GM18507 (cell line): ENCODE measurements at regions not wholly inside any gene's neighbourhood (a gene's known extent, or its start where the extent isn't known, plus 50 kb on each side); places are given as distances from the start of the nearest gene placed in this dataset.

Experiments
- DNase-seq: peaks from one replicate; pipeline ENCODE4 v3.0.0; 2011; ENCODE audit warnings: low read depth; ENCODE audit not compliant: insufficient read length; ENCODE audit errors: extremely low spot score
- FAIRE-seq: peaks from 2 replicates; lab custom pipeline; 2011; peaks lifted over from hg19 to GRCh38; lab: Jason Lieb, UNC

DNA sequence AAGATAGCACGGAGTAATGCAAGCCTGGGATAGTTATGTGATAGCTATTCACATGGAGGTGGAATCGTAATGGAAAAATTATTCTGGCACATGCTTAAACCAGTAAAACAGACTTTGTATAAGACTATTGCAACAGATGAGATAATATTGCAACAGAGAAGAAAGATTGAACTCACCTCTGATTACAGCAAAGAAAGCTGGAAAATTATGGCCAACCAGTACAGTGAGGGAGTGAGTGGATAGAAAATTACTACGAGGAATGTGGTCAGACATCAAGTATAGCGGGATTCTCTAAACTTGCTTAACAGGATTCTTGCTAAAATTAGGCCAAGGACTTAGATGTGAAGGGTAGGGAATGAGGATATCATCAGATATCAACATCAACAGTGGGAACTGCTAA lies 397.6 kb upstream of the KLHL1 start:
- DNase-seq: no peak
- no peak for FAIRE-seq

DNA sequence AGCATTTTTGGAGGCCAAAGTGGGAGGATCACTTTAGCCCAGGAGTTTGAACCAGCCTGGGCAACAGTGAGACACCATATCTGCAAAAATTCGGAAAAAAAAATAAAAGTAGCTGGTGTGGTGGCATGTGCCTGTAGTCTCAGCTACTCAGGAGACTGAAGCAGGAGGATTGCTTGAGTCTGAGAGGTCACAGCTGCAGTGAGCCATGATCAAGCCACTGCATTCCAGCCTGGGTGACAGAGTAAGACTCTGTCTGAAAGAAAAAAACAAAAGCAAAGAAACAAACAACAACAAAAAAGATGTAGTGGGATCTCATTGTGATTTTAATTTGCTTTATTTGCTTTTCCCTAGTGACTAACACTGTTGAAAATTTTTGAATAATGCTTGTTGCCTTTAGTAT lies 394.7 kb upstream of the KLHL1 start:
- FAIRE-seq (no peak), DNase-seq (no peak)

DNA sequence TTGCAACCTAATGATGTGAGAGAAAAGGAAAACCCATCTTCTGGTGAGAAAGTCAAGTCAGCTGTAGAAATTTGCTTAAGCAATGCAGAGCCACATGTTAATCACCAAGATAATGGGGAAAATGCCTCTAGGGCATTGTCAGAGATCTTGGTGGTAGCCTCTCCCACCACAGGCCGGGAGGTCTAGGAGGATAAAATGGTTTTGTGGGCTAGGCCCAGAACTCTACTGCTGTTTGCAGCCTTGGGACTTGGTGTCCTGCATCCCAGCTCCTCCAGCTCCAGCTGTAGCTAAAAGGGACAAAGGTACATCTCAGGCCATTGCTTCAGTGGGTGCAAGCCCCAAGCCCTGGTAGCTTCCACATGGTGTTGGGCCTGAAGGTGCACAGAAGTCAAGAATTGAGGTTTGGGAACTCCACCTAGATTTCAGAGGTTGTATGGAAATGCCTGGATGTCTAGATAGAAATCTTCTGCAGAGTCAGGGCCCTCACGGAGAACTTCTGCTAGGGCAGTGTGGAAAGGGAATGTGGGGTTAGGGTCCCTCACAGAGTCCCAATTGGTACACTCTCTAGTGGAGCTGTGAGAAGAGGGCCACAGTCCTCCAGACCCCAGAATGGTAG lies 382.2 kb upstream of the KLHL1 start:
- no peak for FAIRE-seq
- no peak for DNase-seq

DNA sequence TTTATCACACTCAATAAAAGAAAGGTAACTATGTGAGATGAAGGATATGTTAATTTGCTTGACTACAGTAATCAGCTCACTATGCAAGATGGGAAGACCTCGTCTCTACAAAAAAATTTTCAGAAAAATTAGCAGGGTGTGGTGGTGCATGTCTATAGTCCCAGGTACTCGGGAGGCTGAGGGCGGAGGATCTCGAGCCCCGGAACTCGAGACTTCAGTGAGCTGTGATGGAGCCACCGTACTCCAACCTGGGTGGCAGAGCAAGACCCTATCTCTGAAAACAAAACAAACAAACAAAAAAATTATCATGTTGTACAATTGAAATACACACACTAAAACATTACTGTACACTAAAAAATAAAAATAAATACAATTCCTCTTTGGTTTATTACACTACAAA lies 376.7 kb upstream of the KLHL1 start:
- no peak for FAIRE-seq

GRCh38 chr13:70483599-70484276 lies 375.5 kb upstream of the KLHL1 start:
- no peak for DNase-seq
- no peak for FAIRE-seq

More for the DNA sequence above, 376.7 kb upstream of the KLHL1 start:
- DNase-seq: no peak

GRCh38 chr13:70473907-70474306 lies 365.7 kb upstream of the KLHL1 start:
- FAIRE-seq (no peak), DNase-seq (no peak)

DNA sequence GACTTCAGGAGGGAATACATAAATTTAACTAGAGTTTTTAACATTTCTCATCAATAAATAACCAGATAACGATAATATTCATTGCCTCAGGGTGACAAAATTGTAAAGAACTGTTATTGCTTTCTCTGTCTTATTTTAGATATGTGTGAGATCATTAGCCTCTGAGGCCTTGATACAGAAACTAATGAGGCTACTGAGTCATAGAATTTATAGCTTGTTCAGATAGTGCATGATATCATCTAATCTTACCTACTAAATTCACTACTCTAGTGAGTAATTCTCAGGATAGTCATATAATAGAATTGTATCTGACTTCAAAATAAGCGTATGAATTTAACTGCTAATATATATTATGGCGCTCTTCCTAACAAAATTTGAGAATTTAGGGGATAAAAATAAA lies 360.8 kb upstream of the KLHL1 start:
- FAIRE-seq: no peak
- no peak for DNase-seq

DNA sequence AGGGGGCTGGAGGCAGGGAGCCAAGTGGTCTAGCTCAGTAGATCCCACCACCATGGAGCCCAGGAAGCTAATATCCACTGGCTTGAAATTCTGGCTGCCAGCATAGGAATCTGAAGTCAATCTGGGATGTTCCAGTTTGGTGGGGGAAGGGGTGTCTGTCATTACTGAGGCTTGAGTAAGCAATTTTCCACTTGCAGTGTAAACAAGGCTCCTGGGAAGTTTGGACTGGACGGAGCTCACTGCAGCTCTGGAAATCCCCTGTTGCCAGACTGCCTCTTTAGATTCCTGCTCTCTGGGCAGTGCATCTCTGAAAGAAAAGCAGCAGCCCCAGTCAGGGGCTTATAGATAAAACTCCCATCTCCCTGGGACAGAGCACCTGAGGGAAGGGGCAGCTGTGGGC lies 349.2 kb upstream of the KLHL1 start:
- DNase-seq: no peak
- no peak for FAIRE-seq

- FAIRE-seq (no peak), DNase-seq (no peak)
Measured at GRCh38 chr13:70448820-70449219, 340.6 kb upstream of the KLHL1 start.

GRCh38 chr13:70432276-70432805 lies 324.1 kb upstream of the KLHL1 start:
- no peak for DNase-seq
- FAIRE-seq: no peak

- no peak for DNase-seq
- no peak for FAIRE-seq
Measured at GRCh38 chr13:70430256-70430655, 322.0 kb upstream of the KLHL1 start.

GRCh38 chr13:70424928-70425327 lies 316.7 kb upstream of the KLHL1 start:
- FAIRE-seq: no peak
- DNase-seq: no peak

DNA sequence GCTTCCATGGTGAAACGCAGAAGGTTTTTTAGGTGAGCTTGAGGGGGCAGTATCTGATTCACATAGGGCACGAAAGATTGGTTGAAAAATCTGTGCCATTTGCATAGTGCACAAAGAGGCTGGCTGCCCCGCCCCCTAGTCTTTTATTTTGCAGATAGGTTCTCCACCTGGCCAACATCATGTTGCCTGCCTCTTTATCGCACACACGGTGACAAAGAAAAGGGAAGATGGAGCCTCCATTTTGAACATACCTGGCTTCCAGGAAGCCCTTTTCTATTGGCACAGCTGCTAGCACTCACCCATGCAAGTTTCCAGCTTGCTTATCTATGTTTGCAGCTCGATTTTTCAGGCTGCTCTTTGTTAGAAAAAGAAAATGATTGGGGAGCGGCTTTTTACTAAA lies 316.2 kb upstream of the KLHL1 start:
- DNase-seq (no peak), FAIRE-seq (no peak)

DNA sequence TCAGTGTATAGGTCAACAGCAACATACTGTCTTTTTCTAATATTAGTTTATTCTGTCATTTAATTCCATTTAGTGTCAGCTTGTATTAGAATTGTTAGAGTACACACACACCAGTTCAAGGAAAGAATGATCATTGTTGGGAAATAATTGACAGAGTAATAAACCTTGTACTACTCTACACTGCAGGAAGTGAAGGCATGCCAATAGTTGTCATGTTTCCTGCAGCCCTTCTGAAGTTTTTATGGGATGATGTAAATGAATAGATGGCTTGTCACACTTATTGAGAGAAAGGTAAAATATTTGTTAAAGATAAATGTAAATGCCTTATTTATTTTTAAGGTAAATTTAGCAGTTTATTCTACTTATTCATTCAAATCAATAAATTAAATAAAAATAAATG lies 306.9 kb upstream of the KLHL1 start:
- FAIRE-seq (no peak), DNase-seq (no peak)

- FAIRE-seq (no peak), DNase-seq (no peak)
Measured at GRCh38 chr13:70408865-70409264, 300.6 kb upstream of the KLHL1 start.

DNA sequence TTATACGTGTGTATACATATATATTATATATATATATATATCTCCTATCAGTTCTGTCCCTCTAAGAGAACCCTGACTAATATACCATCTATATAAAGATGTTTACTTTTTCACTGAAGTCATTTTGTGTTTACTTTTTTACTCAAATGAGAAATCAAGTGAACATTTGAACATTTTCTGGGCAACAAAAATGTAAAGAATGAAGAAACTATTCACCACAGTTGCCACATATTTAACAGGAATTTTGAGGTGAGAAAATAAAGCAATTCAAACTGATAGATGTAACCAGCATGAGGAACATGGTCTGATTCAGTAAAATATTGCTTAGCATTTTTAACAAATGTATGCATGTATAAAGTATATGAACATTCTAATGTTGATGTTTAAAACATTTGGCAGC lies 299.2 kb upstream of the KLHL1 start:
- DNase-seq (no peak), FAIRE-seq (no peak)

DNA sequence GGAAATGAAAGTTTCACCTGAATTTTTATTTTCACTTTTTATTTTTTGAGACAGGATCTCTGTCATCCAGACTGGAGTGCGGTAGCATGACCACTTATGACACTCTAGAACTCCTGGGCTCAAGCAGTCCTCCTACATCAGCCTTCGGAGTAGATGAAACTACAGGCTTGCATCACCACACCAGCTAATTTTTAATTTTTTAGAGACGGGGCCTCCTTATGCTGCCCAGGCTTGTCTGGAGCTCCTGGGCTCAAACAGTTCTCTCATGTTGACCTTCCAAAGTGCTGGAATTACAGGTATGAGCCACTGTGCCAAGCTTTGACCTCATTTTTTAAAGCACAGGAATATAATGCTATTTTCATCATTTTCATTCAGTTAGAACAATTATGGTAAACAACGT lies 297.0 kb upstream of the KLHL1 start:
- FAIRE-seq: no peak

DNA sequence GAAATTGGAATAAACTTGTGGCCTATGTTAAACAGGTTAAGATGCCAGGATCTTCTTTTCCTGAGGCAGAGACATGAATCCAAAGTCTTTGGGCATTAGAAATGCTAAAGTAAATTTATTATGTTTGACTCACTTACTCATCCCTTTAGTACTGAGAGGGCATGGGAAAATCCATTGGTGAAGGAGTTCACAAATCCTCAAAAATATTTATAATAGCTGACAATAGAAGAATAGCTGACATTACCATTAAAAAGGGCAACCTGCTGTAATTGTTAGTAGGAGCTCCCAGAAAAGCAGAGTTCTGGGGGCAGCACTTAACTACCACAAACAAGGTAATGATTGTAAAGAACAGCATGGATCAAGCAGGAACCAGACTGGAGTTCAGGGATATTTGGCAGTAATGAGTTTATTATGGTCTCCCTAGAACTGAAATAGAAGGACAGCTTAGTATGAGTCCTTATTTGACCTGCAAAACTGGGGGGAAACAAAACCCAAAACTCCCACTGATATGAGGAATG lies 285.8 kb upstream of the KLHL1 start:
- no peak for FAIRE-seq
- no peak for DNase-seq

More for the DNA sequence above, 297.0 kb upstream of the KLHL1 start:
- DNase-seq: no peak

GRCh38 chr13:70391678-70392077 lies 283.4 kb upstream of the KLHL1 start:
- DNase-seq: no peak
- no peak for FAIRE-seq

- DNase-seq (no peak), FAIRE-seq (no peak)
Measured at GRCh38 chr13:70390968-70391367, 282.7 kb upstream of the KLHL1 start.

GRCh38 chr13:70390064-70390463 lies 281.8 kb upstream of the KLHL1 start:
- no peak for FAIRE-seq
- no peak for DNase-seq
